ENCODE measurements at regions not wholly inside any gene's neighbourhood (a gene's known extent, or its start where the extent isn't known, plus 50 kb on each side); places are given as distances from the start of the nearest gene placed in this dataset.

GRCh38 chr12:115212356-115212755, 528.4 kb upstream of the TBX3 start:
- TF ChIP-seq GATA3 (IDR thresholded peaks at IDR 0.05; ENCODE audit: low read depth, low read length) = no peak
- TF ChIP-seq GATA2 (IDR thresholded peaks at IDR 0.05; ENCODE audit: low read depth, low read length) = no peak

GRCh38 chr12:115210533-115211252, 526.7 kb upstream of the TBX3 start:
- TF ChIP-seq GATA2 (IDR thresholded peaks at IDR 0.05; ENCODE audit: low read depth, low read length) = no peak
- TF ChIP-seq GATA3 (IDR thresholded peaks at IDR 0.05; ENCODE audit: low read depth, low read length) = no peak

GRCh38 chr12:115209230-115209629, 525.3 kb upstream of the TBX3 start:
- TF ChIP-seq GATA3 (IDR thresholded peaks at IDR 0.05; ENCODE audit: low read depth, low read length) = no peak
- no peak for TF ChIP-seq GATA2 (IDR thresholded peaks at IDR 0.05; ENCODE audit: low read depth, low read length)

GRCh38 chr12:115208098-115208497, 524.1 kb upstream of the TBX3 start:
- TF ChIP-seq GATA3 (IDR thresholded peaks at IDR 0.05; ENCODE audit: low read depth, low read length) = no peak
- no peak for TF ChIP-seq GATA2 (IDR thresholded peaks at IDR 0.05; ENCODE audit: low read depth, low read length)

GRCh38 chr12:115207216-115207915, 523.4 kb upstream of the TBX3 start:
- TF ChIP-seq GATA2 (IDR thresholded peaks at IDR 0.05; ENCODE audit: low read depth, low read length) (no peak), GATA3 (IDR thresholded peaks at IDR 0.05; ENCODE audit: low read depth, low read length) (no peak)

- TF ChIP-seq GATA2 (IDR thresholded peaks at IDR 0.05; ENCODE audit: low read depth, low read length) (no peak), GATA3 (IDR thresholded peaks at IDR 0.05; ENCODE audit: low read depth, low read length) (no peak)
Measured at GRCh38 chr12:115206801-115207200, 522.8 kb upstream of the TBX3 start.

GRCh38 chr12:115205755-115206308, 521.9 kb upstream of the TBX3 start:
- TF ChIP-seq GATA2 (IDR thresholded peaks at IDR 0.05; ENCODE audit: low read depth, low read length) (no peak), GATA3 (IDR thresholded peaks at IDR 0.05; ENCODE audit: low read depth, low read length) (no peak)

GRCh38 chr12:115204957-115205754, 521.2 kb upstream of the TBX3 start:
- TF ChIP-seq GATA2 (IDR thresholded peaks at IDR 0.05; ENCODE audit: low read depth, low read length) (no peak), GATA3 (IDR thresholded peaks at IDR 0.05; ENCODE audit: low read depth, low read length) (no peak)

GRCh38 chr12:115203701-115204100, 519.7 kb upstream of the TBX3 start:
- TF ChIP-seq GATA2 (IDR thresholded peaks at IDR 0.05; ENCODE audit: low read depth, low read length) (no peak), GATA3 (IDR thresholded peaks at IDR 0.05; ENCODE audit: low read depth, low read length) (no peak)

- no peak for TF ChIP-seq GATA2 (IDR thresholded peaks at IDR 0.05; ENCODE audit: low read depth, low read length)
- TF ChIP-seq GATA3 (IDR thresholded peaks at IDR 0.05; ENCODE audit: low read depth, low read length) = no peak
Measured at GRCh38 chr12:115201966-115202365, 518.0 kb upstream of the TBX3 start.

GRCh38 chr12:115199831-115200230, 515.9 kb upstream of the TBX3 start:
- no peak for TF ChIP-seq GATA3 (IDR thresholded peaks at IDR 0.05; ENCODE audit: low read depth, low read length)
- no peak for TF ChIP-seq GATA2 (IDR thresholded peaks at IDR 0.05; ENCODE audit: low read depth, low read length)

- TF ChIP-seq GATA2 (IDR thresholded peaks at IDR 0.05; ENCODE audit: low read depth, low read length) = no peak
- TF ChIP-seq GATA3 (IDR thresholded peaks at IDR 0.05; ENCODE audit: low read depth, low read length) = no peak
Measured at GRCh38 chr12:115194857-115195256, 510.9 kb upstream of the TBX3 start.

- no peak for TF ChIP-seq GATA2 (IDR thresholded peaks at IDR 0.05; ENCODE audit: low read depth, low read length)
- TF ChIP-seq GATA3 (IDR thresholded peaks at IDR 0.05; ENCODE audit: low read depth, low read length) = no peak
Measured at GRCh38 chr12:115194448-115194847, 510.5 kb upstream of the TBX3 start.

- TF ChIP-seq GATA2 (IDR thresholded peaks at IDR 0.05; ENCODE audit: low read depth, low read length) (no peak), GATA3 (IDR thresholded peaks at IDR 0.05; ENCODE audit: low read depth, low read length) (no peak)
Measured at GRCh38 chr12:115191342-115191741, 507.4 kb upstream of the TBX3 start.
